Adrenal gland (tissue), 9 donors: ENCODE measurements at regions not wholly inside any gene's neighbourhood (a gene's known extent, or its start where the extent isn't known, plus 50 kb on each side); places are given as distances from the start of the nearest gene placed in this dataset.

Source experiments
- DNase-seq, 7 donors: peaks; one replicate each; pipeline ENCODE4 v3.0.0-alpha.2; 2019 to 2020
- H3K27ac ChIP-seq, 5 donors: fragments of 200-600 bp; sonication (generic) in 4 of 5; 1 replicate in 3 of 5; 2 replicates in 2 of 5; pipeline versions ENCODE4 v1.5.1 to v1.8.0; 2016 to 2020; ENCODE audit warnings: mild to moderate bottlenecking in 1 of 5
- H3K27me3 ChIP-seq: fragments of 200-600 bp; 2 replicates; pipeline ENCODE4 v1.8.0; 2021
- H3K36me3 ChIP-seq, 2 donors: fragments of 200-600 bp; replicated peaks in 1 of 2; 1 replicate in 1 of 2; 2 replicates in 1 of 2; pipeline versions ENCODE4 v1.5.1 to v1.8.0; 2018 to 2022
- H3K4me1 ChIP-seq, 2 donors: fragments of 200-600 bp; replicated peaks in 1 of 2; 1 replicate in 1 of 2; 2 replicates in 1 of 2; pipeline versions ENCODE4 v1.5.1 to v1.8.0; 2018 to 2021
- H3K4me3 ChIP-seq, 4 donors: fragments of 200-600 bp; sonication (generic) in 3 of 4; one replicate each; pipeline ENCODE4 v1.5.1; 2016 to 2018
- H3K9me3 ChIP-seq, 3 donors: fragments of 200-600 bp; sonication (generic) in 1 of 3; replicated peaks in 1 of 3; 1 replicate in 2 of 3; 2 replicates in 1 of 3; pipeline versions ENCODE4 v1.5.1 to v1.8.0; 2016 to 2021
- CTCF ChIP-seq, 6 experiments: fragments of 450-650 bp in 4 of 6; fragments of 200-600 bp in 2 of 6; sonication (generic) in 1 of 6; IDR thresholded peaks; 1 replicate in 5 of 6; 2 replicates in 1 of 6; pipeline versions ENCODE4 v1.5.1 to v1.8.0; 2016 to 2021; ENCODE audit warnings: antibody characterized with exemption in 6 of 6, mild to moderate bottlenecking in 2 of 6, moderate library complexity in 1 of 6
- POLR2A ChIP-seq, 2 donors: fragments of 450-650 bp; IDR thresholded peaks; one replicate each; pipeline ENCODE4 v1.6.1; 2017; ENCODE audit warnings: antibody characterized with exemption in 2 of 2, mild to moderate bottlenecking in 2 of 2, moderate library complexity in 1 of 2
- WGBS, 4 donors: extraction: QIAGEN DNeasy Blood & Tissue Kit in 2 of 4; methylation state at CpG; one replicate each; pipeline versions ENCODE4 v1.1.5 to v1.1.7; 2013 to 2017; 5-methylcytosine and 5-hydroxymethylcytosine counted together
- intact Hi-C, 2 donors: fragments of 100-400 bp; cut with DNase I; formaldehyde crosslinking; loops; one replicate each; pipeline versions ENCODE4 v1.14.1 to v1.15.0; 2022 to 2023
- donor health status: healthy with polysubstance abuse.
- donor health status: Bipolar disorder and iron deficiency.
- donor health status: DM: yes; HTN: yes; CAD: no.
- donor health status: DM: no; HTN: no; CAD: no.
- donor health status: DM: no; HTN: no; CAD: no.

GRCh38 chr2:23123686-23124085, 261.3 kb upstream of the KLHL29 start:
- Histone ChIP-seq H3K4me3 (no peak overlapping the region), H3K9me3 (no peaks in the 10 kb centered on the region), H3K27me3 (no peaks in the 10 kb centered on the region), H3K27ac (no peak overlapping the region), H3K4me1 (no peaks in the 10 kb centered on the region), H3K36me3 (no peaks in the 10 kb centered on the region)
- DNase-seq: no peak
- TF ChIP-seq POLR2A (IDR thresholded peaks at IDR 0.05): no peak
- TF ChIP-seq CTCF (IDR thresholded peaks at IDR 0.05): no peak
- intact Hi-C loops: no loop called here
- WGBS, 4 donors: 81 to 95% (median 90%) methylated on average over 2 of the region's 2 CpGs

GRCh38 chr2:23124214-23124750, 260.7 kb upstream of the KLHL29 start:
- H3K27me3 ChIP-seq: no peaks in the 10 kb centered on the region
- TF ChIP-seq CTCF (IDR thresholded peaks at IDR 0.05): no peak
- no peak for TF ChIP-seq POLR2A (IDR thresholded peaks at IDR 0.05)
- no peaks in the 10 kb centered on the region for H3K36me3 ChIP-seq
- no peaks in the 10 kb centered on the region for H3K4me1 ChIP-seq
- no peak for DNase-seq
- no peaks in the 10 kb centered on the region for H3K9me3 ChIP-seq
- intact Hi-C loops: no loop called here
- 75 to 84% (median 79%) methylated on average over 7 of the region's 7 CpGs for WGBS, 4 donors
- H3K27ac ChIP-seq: no peak overlapping the region
- no peak overlapping the region for H3K4me3 ChIP-seq

- Histone ChIP-seq H3K4me1 (no peaks in the 10 kb centered on the region), H3K27me3 (no peaks in the 10 kb centered on the region), H3K9me3 (no peaks in the 10 kb centered on the region), H3K36me3 (no peaks in the 10 kb centered on the region), H3K27ac (no peak overlapping the region), H3K4me3 (no peak overlapping the region)
- DNase-seq: no peak
- WGBS, 4 donors: 67 to 92% (median 73%) methylated on average over 4 of the region's 4 CpGs
- TF ChIP-seq POLR2A (IDR thresholded peaks at IDR 0.05) (no peak), CTCF (IDR thresholded peaks at IDR 0.05) (no peak)
- intact Hi-C loops: no loop called here
These were observed 257.5 kb upstream of the KLHL29 start for GRCh38 chr2:23127465-23127864.

GRCh38 chr2:23128684-23129292, 256.2 kb upstream of the KLHL29 start:
- TF ChIP-seq POLR2A (IDR thresholded peaks at IDR 0.05) (no peak), CTCF (IDR thresholded peaks at IDR 0.05) (no peak)
- H3K36me3 ChIP-seq: no peaks in the 10 kb centered on the region
- 85 to 95% (median 87%) methylated on average over 6 to 7 of the region's 7 CpGs for WGBS, 4 donors

More at GRCh38 chr2:23128684-23129292, 256.2 kb upstream of the KLHL29 start:
- Histone ChIP-seq H3K9me3 (no peaks in the 10 kb centered on the region), H3K27ac (no peak overlapping the region), H3K27me3 (no peaks in the 10 kb centered on the region), H3K4me1 (no peaks in the 10 kb centered on the region), H3K4me3 (no peak overlapping the region)
- no peak for DNase-seq
- intact Hi-C loops: no loop called here
